ENCODE measurements at regions not wholly inside any gene's neighbourhood (a gene's known extent, or its start where the extent isn't known, plus 50 kb on each side); places are given as distances from the start of the nearest gene placed in this dataset.

DNA sequence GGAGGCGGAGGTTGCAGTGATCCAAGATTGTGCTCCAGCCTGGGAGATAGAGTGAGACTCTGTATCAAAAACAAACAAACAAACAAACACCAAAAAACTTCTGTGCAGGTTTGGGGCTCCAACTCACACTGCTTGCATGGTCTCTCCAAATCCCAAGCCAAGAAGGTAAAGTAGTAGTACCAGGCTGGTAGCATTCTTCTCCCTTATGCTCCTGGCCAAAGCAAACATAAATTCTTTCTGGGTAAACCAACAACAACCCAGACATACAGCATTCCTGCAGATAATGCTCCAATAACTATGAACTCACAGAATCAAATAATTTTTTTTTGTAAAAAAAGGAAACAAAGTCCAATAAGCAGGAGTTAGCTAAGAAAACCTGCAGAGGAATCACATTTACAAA is 57.8 kb upstream of the KLHL31 start:
- TF ChIP-seq, protein P1, sequence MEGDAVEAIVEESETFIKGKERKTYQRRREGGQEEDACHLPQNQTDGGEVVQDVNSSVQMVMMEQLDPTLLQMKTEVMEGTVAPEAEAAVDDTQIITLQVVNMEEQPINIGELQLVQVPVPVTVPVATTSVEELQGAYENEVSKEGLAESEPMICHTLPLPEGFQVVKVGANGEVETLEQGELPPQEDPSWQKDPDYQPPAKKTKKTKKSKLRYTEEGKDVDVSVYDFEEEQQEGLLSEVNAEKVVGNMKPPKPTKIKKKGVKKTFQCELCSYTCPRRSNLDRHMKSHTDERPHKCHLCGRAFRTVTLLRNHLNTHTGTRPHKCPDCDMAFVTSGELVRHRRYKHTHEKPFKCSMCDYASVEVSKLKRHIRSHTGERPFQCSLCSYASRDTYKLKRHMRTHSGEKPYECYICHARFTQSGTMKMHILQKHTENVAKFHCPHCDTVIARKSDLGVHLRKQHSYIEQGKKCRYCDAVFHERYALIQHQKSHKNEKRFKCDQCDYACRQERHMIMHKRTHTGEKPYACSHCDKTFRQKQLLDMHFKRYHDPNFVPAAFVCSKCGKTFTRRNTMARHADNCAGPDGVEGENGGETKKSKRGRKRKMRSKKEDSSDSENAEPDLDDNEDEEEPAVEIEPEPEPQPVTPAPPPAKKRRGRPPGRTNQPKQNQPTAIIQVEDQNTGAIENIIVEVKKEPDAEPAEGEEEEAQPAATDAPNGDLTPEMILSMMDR (IDR thresholded peaks at IDR 0.05) = no peak
- TF ChIP-seq EP300 (IDR thresholded peaks at IDR 0.05) = no peak

Measured in upper lobe of left lung (tissue), 4 donors.